ENCODE measurements at regions not wholly inside any gene's neighbourhood (a gene's known extent, or its start where the extent isn't known, plus 50 kb on each side); places are given as distances from the start of the nearest gene placed in this dataset.
"Not testable (repeated sequence)": the region's sequence is repeated elsewhere in the genome, so short reads cannot be mapped to it uniquely, and the experiment has no call there.

DNA sequence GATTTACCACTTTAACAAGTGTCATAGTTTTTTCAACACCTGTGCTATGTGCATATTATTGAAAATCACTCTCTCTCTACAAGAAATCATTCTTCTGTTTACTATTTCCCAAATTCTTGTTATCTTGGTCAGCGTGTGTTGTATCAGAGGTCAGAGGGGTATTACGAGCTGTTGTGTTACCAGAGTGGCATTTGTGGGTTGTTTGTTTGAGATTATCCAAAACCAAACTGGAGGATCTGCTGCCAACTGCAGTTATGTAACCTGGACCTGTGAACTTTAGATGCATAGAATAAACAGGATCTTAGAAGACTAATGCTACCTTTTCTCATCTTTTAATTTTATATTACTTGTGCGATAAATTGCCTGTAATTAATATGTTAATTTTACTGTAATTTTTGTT is 1751.4 kb upstream of the SPRY2 start:
- DNase-seq (ENCODE audit: extremely low spot score), result no peak
- TF ChIP-seq FOXA1 (IDR thresholded peaks at IDR 0.05), result no peak
- TF ChIP-seq FOXK2 (IDR thresholded peaks at IDR 0.05), result no peak
- no peak for TF ChIP-seq LEF1 (IDR thresholded peaks at IDR 0.05; ENCODE audit: borderline replicate concordance)
- TF ChIP-seq FOXM1 (IDR thresholded peaks at IDR 0.05; ENCODE audit: borderline replicate concordance), result no peak
- no peak for TF ChIP-seq HDGF (IDR thresholded peaks at IDR 0.05; ENCODE audit: borderline replicate concordance)
- no peak for TF ChIP-seq L3MBTL2 (conservative IDR thresholded peaks at IDR 0.05)
- no peak for TF ChIP-seq ELF4 (IDR thresholded peaks at IDR 0.05)
- no peak for TF ChIP-seq BHLHE40 (IDR thresholded peaks at IDR 0.05; ENCODE audit: borderline replicate concordance)
- TF ChIP-seq SUZ12 (IDR thresholded peaks at IDR 0.05), result no peak
- no peak for TF ChIP-seq ZNF384 (IDR thresholded peaks at IDR 0.05)
- no peak for TF ChIP-seq SP1 (IDR thresholded peaks at IDR 0.05)
- TF ChIP-seq CTBP1 (IDR thresholded peaks at IDR 0.05; ENCODE audit: borderline replicate concordance), result no peak
- no peak for TF ChIP-seq NFRKB (IDR thresholded peaks at IDR 0.05)
- TF ChIP-seq TARDBP (IDR thresholded peaks at IDR 0.05), result no peak
- no peak for TF ChIP-seq PKNOX1 (IDR thresholded peaks at IDR 0.05)
- no peak for TF ChIP-seq ARNT (IDR thresholded peaks at IDR 0.05)
- ChIA-PET CTCF (no interaction called here), POLR2A (no interaction called here)

GRCh38 chr13:82088781-82089180 is 1747.9 kb upstream of the SPRY2 start:
- ChIA-PET POLR2A (no interaction called here), CTCF (no interaction called here)
- no peak for DNase-seq (ENCODE audit: extremely low spot score)
- TF ChIP-seq PKNOX1 (IDR thresholded peaks at IDR 0.05) (no peak), SUZ12 (IDR thresholded peaks at IDR 0.05) (no peak), SP1 (IDR thresholded peaks at IDR 0.05) (no peak), CTBP1 (IDR thresholded peaks at IDR 0.05; ENCODE audit: borderline replicate concordance) (no peak), FOXM1 (IDR thresholded peaks at IDR 0.05; ENCODE audit: borderline replicate concordance) (no peak), HDGF (IDR thresholded peaks at IDR 0.05; ENCODE audit: borderline replicate concordance) (no peak), BHLHE40 (IDR thresholded peaks at IDR 0.05; ENCODE audit: borderline replicate concordance) (no peak), LEF1 (IDR thresholded peaks at IDR 0.05; ENCODE audit: borderline replicate concordance) (no peak), ELF4 (IDR thresholded peaks at IDR 0.05) (no peak), L3MBTL2 (conservative IDR thresholded peaks at IDR 0.05) (no peak), TARDBP (IDR thresholded peaks at IDR 0.05) (no peak), ZNF384 (IDR thresholded peaks at IDR 0.05) (no peak), ARNT (IDR thresholded peaks at IDR 0.05) (no peak), FOXA1 (IDR thresholded peaks at IDR 0.05) (no peak), FOXK2 (IDR thresholded peaks at IDR 0.05) (no peak), NFRKB (IDR thresholded peaks at IDR 0.05) (no peak)

- ChIA-PET CTCF (no interaction called here), POLR2A (no interaction called here)
- 0 out of 2 replicates have a peak, but pooled peaks have one; percentile 4 for TF ChIP-seq CTBP1 (IDR thresholded peaks at IDR 0.05; ENCODE audit: borderline replicate concordance)
- TF ChIP-seq ELF4 (IDR thresholded peaks at IDR 0.05), result no peak
- no peak for TF ChIP-seq ZNF384 (IDR thresholded peaks at IDR 0.05)
- TF ChIP-seq LEF1 (IDR thresholded peaks at IDR 0.05; ENCODE audit: borderline replicate concordance), result no peak
- no peak for DNase-seq (ENCODE audit: extremely low spot score)
Measured at GRCh38 chr13:82076496-82076895, 1735.6 kb upstream of the SPRY2 start.

DNA sequence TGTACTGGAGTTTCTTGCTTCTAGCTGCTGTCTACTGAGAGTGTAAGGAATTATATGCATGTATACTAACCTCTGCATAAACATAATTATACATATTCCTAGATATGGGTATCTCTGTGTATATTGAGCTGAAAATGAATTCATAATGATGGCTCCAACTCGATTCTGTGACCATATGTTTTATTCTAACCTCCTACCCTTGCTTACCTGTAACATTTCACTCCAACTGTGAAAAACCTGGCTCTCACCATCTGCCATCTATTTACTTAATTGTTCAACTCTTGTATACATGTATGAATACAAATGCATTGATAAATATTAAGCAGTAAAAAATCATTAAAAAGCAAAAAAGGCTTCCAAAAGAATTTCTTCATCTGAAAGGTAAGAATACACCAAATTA is 1729.5 kb upstream of the SPRY2 start:
- DNase-seq (ENCODE audit: extremely low spot score), result no peak
- TF ChIP-seq LEF1 (IDR thresholded peaks at IDR 0.05; ENCODE audit: borderline replicate concordance) (no peak), ARNT (IDR thresholded peaks at IDR 0.05) (no peak), FOXM1 (IDR thresholded peaks at IDR 0.05; ENCODE audit: borderline replicate concordance) (no peak), SP1 (IDR thresholded peaks at IDR 0.05) (no peak), CTBP1 (IDR thresholded peaks at IDR 0.05; ENCODE audit: borderline replicate concordance) (no peak), FOXA1 (IDR thresholded peaks at IDR 0.05) (no peak), PKNOX1 (IDR thresholded peaks at IDR 0.05) (no peak), SUZ12 (IDR thresholded peaks at IDR 0.05) (no peak), ZNF384 (IDR thresholded peaks at IDR 0.05) (no peak), FOXK2 (IDR thresholded peaks at IDR 0.05) (no peak), BHLHE40 (IDR thresholded peaks at IDR 0.05; ENCODE audit: borderline replicate concordance) (no peak), HDGF (IDR thresholded peaks at IDR 0.05; ENCODE audit: borderline replicate concordance) (no peak)
- ChIA-PET POLR2A (no interaction called here), CTCF (interaction anchor here (0.6 kb wide), 2 partner anchors 83 to 1866 kb away, joined by 4 to 9 read pairs; no protein-coding TSS in a partner anchor)

DNA sequence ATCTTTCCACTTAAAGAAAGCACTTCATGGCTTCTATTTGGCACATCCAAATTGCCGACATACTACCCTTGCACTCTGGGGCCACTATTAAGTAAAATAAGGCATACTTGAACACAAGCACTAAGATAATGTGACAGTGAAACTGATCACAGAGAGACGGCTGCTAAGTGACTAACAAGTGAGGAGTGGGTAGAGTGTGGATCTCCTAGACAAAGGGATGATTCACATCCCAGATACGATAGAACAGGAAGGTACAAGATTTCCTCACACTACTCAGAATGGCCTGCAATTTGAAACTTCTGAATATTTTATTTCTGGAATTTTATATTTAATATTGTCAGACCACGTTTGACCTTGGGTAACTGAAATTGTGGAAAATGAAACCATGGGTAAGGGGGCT is 1721.8 kb upstream of the SPRY2 start:
- POLR2A ChIA-PET, result no interaction called here
- CTCF ChIA-PET, result no interaction called here
- no peak for DNase-seq (ENCODE audit: extremely low spot score)
- no peak for TF ChIP-seq TARDBP (IDR thresholded peaks at IDR 0.05)
- TF ChIP-seq CTBP1 (IDR thresholded peaks at IDR 0.05; ENCODE audit: borderline replicate concordance), result no peak
- TF ChIP-seq ZNF384 (IDR thresholded peaks at IDR 0.05), result no peak
- no peak for TF ChIP-seq ARNT (IDR thresholded peaks at IDR 0.05)
- TF ChIP-seq FOXK2 (IDR thresholded peaks at IDR 0.05), result no peak
- TF ChIP-seq FOXM1 (IDR thresholded peaks at IDR 0.05; ENCODE audit: borderline replicate concordance), result no peak

GRCh38 chr13:82058364-82058763 is 1717.4 kb upstream of the SPRY2 start:
- ChIA-PET CTCF (no interaction called here), POLR2A (no interaction called here)
- TF ChIP-seq SUZ12 (IDR thresholded peaks at IDR 0.05), result no peak
- no peak for TF ChIP-seq BHLHE40 (IDR thresholded peaks at IDR 0.05; ENCODE audit: borderline replicate concordance)
- TF ChIP-seq FOXA1 (IDR thresholded peaks at IDR 0.05), result no peak
- no peak for TF ChIP-seq L3MBTL2 (conservative IDR thresholded peaks at IDR 0.05)
- no peak for TF ChIP-seq ZNF384 (IDR thresholded peaks at IDR 0.05)
- TF ChIP-seq ARNT (IDR thresholded peaks at IDR 0.05), result no peak
- TF ChIP-seq SP1 (IDR thresholded peaks at IDR 0.05), result no peak
- no peak for DNase-seq (ENCODE audit: extremely low spot score)

GRCh38 chr13:82045316-82045715 is 1704.4 kb upstream of the SPRY2 start:
- POLR2A ChIA-PET; DNase-seq (ENCODE audit: extremely low spot score); CTCF ChIA-PET: not testable (repeated sequence)
